OCI-LY3 (cell line): ENCODE measurements at regions not wholly inside any gene's neighbourhood (a gene's known extent, or its start where the extent isn't known, plus 50 kb on each side); places are given as distances from the start of the nearest gene placed in this dataset.

Experiments used
- H2AFZ ChIP-seq: fragments of 200-600, 300-600 bp; shearing (Covaris generic); 2 replicates; pipeline ENCODE4 v1.6.0; 2014; ENCODE audit warnings: antibody characterized with exemption, low read depth, low read length
- H3K27ac ChIP-seq: fragments of 200-600, 300-600 bp; sonication (generic); 2 replicates; pipeline ENCODE4 v1.5.1; 2014; ENCODE audit warnings: mild to moderate bottlenecking, low read length, moderate library complexity, mixed read lengths
- H3K27me3 ChIP-seq: fragments of 200-600, 300-600 bp; sonication (generic); 2 replicates; pipeline ENCODE4 v1.6.1; 2014; ENCODE audit warnings: low read depth, low read length, mixed read lengths
- H3K36me3 ChIP-seq: fragments of 200-600, 300-600 bp; sonication (generic); replicated peaks from 2 replicates; pipeline ENCODE3; 2014; ENCODE audit warnings: low read depth, low read length, mixed read lengths
- H3K4me1 ChIP-seq: fragments of 300-600, 200-600 bp; sonication (generic); 2 replicates; pipeline ENCODE4 v1.6.1; 2014; ENCODE audit warnings: low read length, mixed read lengths
- H3K4me2 ChIP-seq: fragments of 200-600, 300-600 bp; sonication (generic); 2 replicates; pipeline ENCODE4 v1.6.1; 2014; ENCODE audit warnings: low read length, mixed read lengths
- H3K4me3 ChIP-seq: fragments of 300-600, 200-600 bp; sonication (generic); 2 replicates; pipeline ENCODE4 v1.5.1; 2014; ENCODE audit warnings: antibody characterized with exemption, mild to moderate bottlenecking, low read length, moderate library complexity
- H3K79me2 ChIP-seq: fragments of 300-600, 200-600 bp; shearing (Covaris generic); 2 replicates; pipeline ENCODE4 v1.6.1; 2014; ENCODE audit warnings: mild to moderate bottlenecking, low read length, mixed read lengths
- H3K9ac ChIP-seq: fragments of 300-600, 200-600 bp; shearing (Covaris generic); 2 replicates; pipeline ENCODE4 v1.6.0; 2014; ENCODE audit warnings: mild to moderate bottlenecking, low read length, moderate library complexity
- H3K9me3 ChIP-seq: fragments of 200-600, 300-600 bp; shearing (Covaris generic); 2 replicates; pipeline ENCODE4 v1.6.1; 2014; ENCODE audit warnings: low read length, mixed read lengths; ENCODE audit not compliant: insufficient read depth
- H4K20me1 ChIP-seq: fragments of 200-600, 300-600 bp; sonication (generic); 2 replicates; pipeline ENCODE4 v1.6.1; 2016; ENCODE audit warnings: low read length, mixed read lengths; ENCODE audit not compliant: insufficient read depth
- CTCF ChIP-seq: fragments of 200-600, 300-600 bp; sonication (generic); IDR thresholded peaks from 2 replicates; pipeline ENCODE4 v1.5.1; 2014; ENCODE audit warnings: antibody characterized with exemption, low read length, low read depth
- EZH2phosphoT487 ChIP-seq: fragments of 200-600 bp; shearing (Covaris generic); IDR thresholded peaks from 2 replicates; pipeline ENCODE4 v1.6.1; 2018; ENCODE audit warnings: antibody characterized with exemption, mixed run types, low read depth

- H3K27ac ChIP-seq = no peak overlapping the region
- no peaks in the 10 kb centered on the region for H3K9me3 ChIP-seq
- H3K36me3 ChIP-seq = no peaks in the 10 kb centered on the region
- no peak overlapping the region for H3K4me3 ChIP-seq
- H3K4me2 ChIP-seq = no peak overlapping the region
- no peaks in the 10 kb centered on the region for H3K4me1 ChIP-seq
- no peaks in the 10 kb centered on the region for H4K20me1 ChIP-seq
- H3K27me3 ChIP-seq = no peaks in the 10 kb centered on the region
- H3K9ac ChIP-seq = no peak overlapping the region
- H2AFZ ChIP-seq = no peak overlapping the region
- H3K79me2 ChIP-seq = no peaks in the 10 kb centered on the region
- no peak for TF ChIP-seq EZH2phosphoT487
- no peak for TF ChIP-seq CTCF
Observed at GRCh38 chr11:81899156-81899555, 834.5 kb downstream of the FAM181B start.

GRCh38 chr11:81897639-81898038 lies 836.0 kb downstream of the FAM181B start:
- no peaks in the 10 kb centered on the region for H4K20me1 ChIP-seq
- TF ChIP-seq CTCF (no peak), EZH2phosphoT487 (no peak)
- no peak overlapping the region for H3K4me2 ChIP-seq
- no peak overlapping the region for H2AFZ ChIP-seq
- no peaks in the 10 kb centered on the region for H3K27me3 ChIP-seq
- no peak overlapping the region for H3K27ac ChIP-seq
- no peak overlapping the region for H3K4me3 ChIP-seq
- no peaks in the 10 kb centered on the region for H3K9me3 ChIP-seq
- no peaks in the 10 kb centered on the region for H3K4me1 ChIP-seq
- H3K9ac ChIP-seq = no peak overlapping the region
- no peaks in the 10 kb centered on the region for H3K79me2 ChIP-seq
- H3K36me3 ChIP-seq = no peaks in the 10 kb centered on the region

- H3K79me2 ChIP-seq = no peaks in the 10 kb centered on the region
- no peaks in the 10 kb centered on the region for H3K4me1 ChIP-seq
- no peak overlapping the region for H3K27ac ChIP-seq
- H3K9me3 ChIP-seq = no peaks in the 10 kb centered on the region
- no peak for TF ChIP-seq EZH2phosphoT487
- no peak for TF ChIP-seq CTCF
- H3K9ac ChIP-seq = no peak overlapping the region
- no peaks in the 10 kb centered on the region for H3K36me3 ChIP-seq
- H3K4me2 ChIP-seq = no peak overlapping the region
- no peaks in the 10 kb centered on the region for H4K20me1 ChIP-seq
- no peaks in the 10 kb centered on the region for H3K27me3 ChIP-seq
- H2AFZ ChIP-seq = peak overlapping the region; percentile 7; the same call in 1 of the 2 replicates
- no peak overlapping the region for H3K4me3 ChIP-seq
Observed at GRCh38 chr11:81895258-81895657, 838.4 kb downstream of the FAM181B start.

GRCh38 chr11:81892770-81893635 lies 840.7 kb downstream of the FAM181B start:
- Histone ChIP-seq H3K4me3 (no peak overlapping the region), H3K36me3 (no peaks in the 10 kb centered on the region), H3K4me2 (no peak overlapping the region), H3K9ac (no peak overlapping the region), H4K20me1 (no peaks in the 10 kb centered on the region), H3K4me1 (no peaks in the 10 kb centered on the region), H3K9me3 (0 out of 2 replicates have a peak, but pooled peaks cover 9% of the 10 kb centered on the region), H3K27ac (no peak overlapping the region), H3K27me3 (no peaks in the 10 kb centered on the region), H3K79me2 (no peaks in the 10 kb centered on the region), H2AFZ (no peak overlapping the region)
- no peak for TF ChIP-seq CTCF
